ENCODE measurements at regions not wholly inside any gene's neighbourhood (a gene's known extent, or its start where the extent isn't known, plus 50 kb on each side); places are given as distances from the start of the nearest gene placed in this dataset.

GRCh38 chr13:111539791-111540446 lies 219.5 kb downstream of the TEX29 start:
- H3K27ac ChIP-seq: no peak overlapping the region
- no peak overlapping the region for H3K4me3 ChIP-seq
- H3K4me1 ChIP-seq: no peaks in the 10 kb centered on the region
- intact Hi-C loops (cut with DNase I): no loop called here
- WGBS, 2 donors: 76 to 88% methylated on average over 17 of the region's 17 CpGs
- H3K9me3 ChIP-seq: no peaks in the 10 kb centered on the region
- no peaks in the 10 kb centered on the region for H3K36me3 ChIP-seq
- no peak for DNase-seq
- peaks cover 0 to 52% (median 14%) of the 10 kb centered on the region in 3 donors for H3K27me3 ChIP-seq
- no peak for TF ChIP-seq EP300 (IDR thresholded peaks at IDR 0.05)
- no peak for TF ChIP-seq POLR2AphosphoS5 (IDR thresholded peaks at IDR 0.05)
- no peak for TF ChIP-seq CTCF (IDR thresholded peaks at IDR 0.05)
- TF ChIP-seq POLR2A (IDR thresholded peaks at IDR 0.05): no peak

GRCh38 chr13:111540486-111540885 lies 220.0 kb downstream of the TEX29 start:
- H3K27ac ChIP-seq: no peak overlapping the region
- intact Hi-C loops (cut with DNase I): no loop called here
- no peaks in the 10 kb centered on the region for H3K9me3 ChIP-seq
- no peak for DNase-seq
- peaks cover 0 to 46% (median 8%) of the 10 kb centered on the region in 3 donors for H3K27me3 ChIP-seq
- TF ChIP-seq CTCF (IDR thresholded peaks at IDR 0.05): no peak
- no peak for TF ChIP-seq EP300 (IDR thresholded peaks at IDR 0.05)
- TF ChIP-seq POLR2A (IDR thresholded peaks at IDR 0.05): no peak
- no peak for TF ChIP-seq POLR2AphosphoS5 (IDR thresholded peaks at IDR 0.05)
- no peak overlapping the region for H3K4me3 ChIP-seq
- no peaks in the 10 kb centered on the region for H3K36me3 ChIP-seq
- WGBS, 2 donors: 65 to 85% methylated on average over 10 of the region's 10 CpGs
- no peaks in the 10 kb centered on the region for H3K4me1 ChIP-seq

GRCh38 chr13:111541345-111541744 lies 220.9 kb downstream of the TEX29 start:
- TF ChIP-seq EP300 (IDR thresholded peaks at IDR 0.05) (no peak), POLR2A (IDR thresholded peaks at IDR 0.05) (no peak), POLR2AphosphoS5 (IDR thresholded peaks at IDR 0.05) (no peak), CTCF (IDR thresholded peaks at IDR 0.05) (no peak)
- H3K4me1 ChIP-seq: no peaks in the 10 kb centered on the region
- no peak overlapping the region for H3K27ac ChIP-seq
- peaks cover 0 to 38% (median 5%) of the 10 kb centered on the region in 3 donors for H3K27me3 ChIP-seq
- 83 to 84% methylated on average over 11 of the region's 11 CpGs for WGBS, 2 donors
- H3K36me3 ChIP-seq: no peaks in the 10 kb centered on the region
- DNase-seq: no peak
- no peak overlapping the region for H3K4me3 ChIP-seq
- H3K9me3 ChIP-seq: no peaks in the 10 kb centered on the region
- intact Hi-C loops (cut with DNase I): no loop called here

- 74 to 78% methylated on average over 15 of the region's 15 CpGs for WGBS, 2 donors
- no peak for TF ChIP-seq CTCF (IDR thresholded peaks at IDR 0.05)
- no peak for TF ChIP-seq POLR2AphosphoS5 (IDR thresholded peaks at IDR 0.05)
- no peak for TF ChIP-seq EP300 (IDR thresholded peaks at IDR 0.05)
- no peak for TF ChIP-seq POLR2A (IDR thresholded peaks at IDR 0.05)
Observed at GRCh38 chr13:111541752-111542529, 221.5 kb downstream of the TEX29 start.

More at GRCh38 chr13:111541752-111542529, 221.5 kb downstream of the TEX29 start:
- intact Hi-C loops (cut with DNase I): no loop called here
- DNase-seq: no peak
- Histone ChIP-seq H3K27me3 (peaks cover 0 to 33% (median 0%) of the 10 kb centered on the region in 3 donors), H3K27ac (no peak overlapping the region), H3K4me1 (no peaks in the 10 kb centered on the region), H3K4me3 (no peak overlapping the region), H3K9me3 (no peaks in the 10 kb centered on the region), H3K36me3 (no peaks in the 10 kb centered on the region)

Measured in sigmoid colon (tissue), 6 donors.